Astrocyte (in vitro differentiated cells and primary cell): ENCODE measurements at regions not wholly inside any gene's neighbourhood (a gene's known extent, or its start where the extent isn't known, plus 50 kb on each side); places are given as distances from the start of the nearest gene placed in this dataset.

ENCODE experiments used
- CTCF ChIP-seq: IDR thresholded peaks from 2 replicates; pipeline ENCODE4 v1.5.1; 2011; ENCODE audit warnings: low read depth, mild to moderate bottlenecking, inconsistent platforms, low read length, moderate library complexity; ENCODE audit not compliant: insufficient read depth
- EZH2 ChIP-seq: IDR thresholded peaks from 2 replicates; pipeline ENCODE4 v1.6.1; 2012; ENCODE audit warnings: mild to moderate bottlenecking, low read length, inconsistent platforms; ENCODE audit not compliant: insufficient read depth

GRCh38 chr5:3163626-3164025 lies 412.1 kb upstream of the IRX2 start:
- TF ChIP-seq CTCF (no peak), EZH2 (no peak)
